ENCODE measurements at regions not wholly inside any gene's neighbourhood (a gene's known extent, or its start where the extent isn't known, plus 50 kb on each side); places are given as distances from the start of the nearest gene placed in this dataset.

GRCh38 chr17:72215928-72216327 is 95.1 kb downstream of the SOX9 start:
- H3K27me3 ChIP-seq, result peaks cover 0 to 33% (median 20%) of the 10 kb centered on the region in 9 donors
- ATAC-seq (no peak), DNase-seq (no peak)
- H3K36me3 ChIP-seq, result no peaks in the 10 kb centered on the region
- no peak for TF ChIP-seq CTCF (IDR thresholded peaks at IDR 0.05)
- TF ChIP-seq POLR2A (IDR thresholded peaks at IDR 0.05), result no peak
- peaks cover 0 to 9% (median 0%) of the 10 kb centered on the region in 12 donors for H3K9me3 ChIP-seq
- no peak overlapping the region for H3K27ac ChIP-seq
- 85 to 93% (median 87%) methylated on average over 7 of the region's 7 CpGs for WGBS, 4 donors
- peaks cover 0 to 12% (median 0%) of the 10 kb centered on the region in 12 donors for H3K4me1 ChIP-seq
- intact Hi-C loops (cut with DNase I), result no loop called here
- H3K4me3 ChIP-seq, result no peak overlapping the region

GRCh38 chr17:72219137-72219823 is 98.5 kb downstream of the SOX9 start:
- H3K9me3 ChIP-seq, result peaks cover 0 to 3% (median 0%) of the 10 kb centered on the region in 12 donors
- TF ChIP-seq CTCF (IDR thresholded peaks at IDR 0.05), result no peak
- no peak for TF ChIP-seq POLR2A (IDR thresholded peaks at IDR 0.05)
- intact Hi-C loops (cut with DNase I), result no loop called here
- H3K27me3 ChIP-seq, result peaks cover 0 to 40% (median 20%) of the 10 kb centered on the region in 9 donors
- H3K27ac ChIP-seq, result no peak overlapping the region
- WGBS, 4 donors, result 3 to 9% (median 5%) methylated on average over 23 of the region's 23 CpGs
- H3K4me3 ChIP-seq, result peak overlapping the region in 6 of 12 donors; percentile 3 to 31 (median 20)
- no peaks in the 10 kb centered on the region for H3K36me3 ChIP-seq
- peaks cover 0 to 12% (median 0%) of the 10 kb centered on the region in 12 donors for H3K4me1 ChIP-seq
- ATAC-seq (no peak), DNase-seq (no peak)

- intact Hi-C loops (cut with DNase I), result no loop called here
- Histone ChIP-seq H3K27ac (no peak overlapping the region), H3K27me3 (peaks cover 0 to 40% (median 20%) of the 10 kb centered on the region in 9 donors), H3K9me3 (no peaks in the 10 kb centered on the region), H3K4me3 (peak overlapping the region in 7 of 12 donors; percentile 3 to 31 (median 20)), H3K36me3 (no peaks in the 10 kb centered on the region), H3K4me1 (peaks cover 0 to 12% (median 0%) of the 10 kb centered on the region in 12 donors)
- 1 to 3% (median 2%) methylated on average over 22 of the region's 22 CpGs for WGBS, 4 donors
- DNase-seq (no peak), ATAC-seq (no peak)
- TF ChIP-seq CTCF (IDR thresholded peaks at IDR 0.05), result no peak
- TF ChIP-seq POLR2A (IDR thresholded peaks at IDR 0.05), result no peak
These were observed 99.1 kb downstream of the SOX9 start for GRCh38 chr17:72219824-72220493.

DNA sequence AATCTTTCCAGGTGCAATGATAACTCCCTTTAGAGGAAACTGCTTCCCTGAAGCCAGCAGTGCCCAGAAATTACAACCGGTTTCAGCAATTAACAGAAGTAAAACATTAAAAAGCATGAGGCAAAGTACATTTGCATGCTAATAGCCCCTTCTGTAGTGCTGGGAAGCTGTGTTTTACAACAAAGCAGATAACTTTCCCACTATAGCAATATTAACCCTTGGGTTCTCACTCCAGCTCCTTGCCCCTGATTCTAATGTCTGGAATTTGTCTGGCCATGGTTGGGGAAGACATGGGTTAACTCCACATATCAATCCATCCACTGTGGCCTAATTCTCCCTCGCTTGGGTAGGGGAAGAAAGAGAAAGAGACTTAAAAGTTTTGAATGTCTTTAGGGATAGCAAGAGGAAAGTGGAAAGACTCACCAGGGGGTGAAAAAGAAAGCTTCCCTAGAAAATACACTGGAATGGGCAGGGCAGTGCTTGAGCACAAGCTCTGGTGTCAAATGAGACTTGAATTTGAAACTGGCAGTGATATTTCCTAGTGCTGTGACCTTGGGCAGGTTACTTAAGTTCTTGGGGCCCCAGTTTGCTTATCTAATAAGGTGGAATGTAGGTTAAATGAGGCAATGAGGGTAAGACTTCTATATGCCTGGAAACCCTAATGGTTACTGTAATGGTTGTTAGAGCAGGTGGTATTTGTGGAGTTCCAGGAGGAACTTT is 102.0 kb downstream of the SOX9 start:
- H3K9me3 ChIP-seq, result no peaks in the 10 kb centered on the region
- no peak overlapping the region for H3K27ac ChIP-seq
- no peaks in the 10 kb centered on the region for H3K36me3 ChIP-seq
- TF ChIP-seq CTCF (IDR thresholded peaks at IDR 0.05), result no peak
- no peak for TF ChIP-seq POLR2A (IDR thresholded peaks at IDR 0.05)
- intact Hi-C loops (cut with DNase I), result no loop called here
- ATAC-seq, result no peak
- WGBS, 4 donors, result 53 to 61% (median 55%) methylated on average over 2 of the region's 2 CpGs
- DNase-seq, result no peak
- peaks cover 0 to 12% (median 0%) of the 10 kb centered on the region in 12 donors for H3K4me1 ChIP-seq
- H3K4me3 ChIP-seq, result no peak overlapping the region
- H3K27me3 ChIP-seq, result peaks cover 0 to 40% (median 20%) of the 10 kb centered on the region in 9 donors

Measured in heart left ventricle (tissue), 16 donors.